SW 1271 (cell line): ENCODE measurements at regions not wholly inside any gene's neighbourhood (a gene's known extent, or its start where the extent isn't known, plus 50 kb on each side); places are given as distances from the start of the nearest gene placed in this dataset.
"Not testable (repeated sequence)": the region's sequence is repeated elsewhere in the genome, so short reads cannot be mapped to it uniquely, and the experiment has no call there.

Experiments used
- DNase-seq, 2 experiments: peaks; one replicate each; lab custom pipeline; 2025; lab: John Stamatoyannopoulos, UW

- DNase-seq: no peak
These were observed 71.1 kb downstream of the TRAM1L1 start for GRCh38 chr4:117014236-117014635.

- no peak for DNase-seq
These were observed 74.7 kb downstream of the TRAM1L1 start for GRCh38 chr4:117010671-117011070.

GRCh38 chr4:117001077-117001476 lies 84.3 kb downstream of the TRAM1L1 start:
- DNase-seq: no peak

GRCh38 chr4:116982656-116983055 lies 102.7 kb downstream of the TRAM1L1 start:
- DNase-seq: no peak

GRCh38 chr4:116980436-116980835 lies 104.9 kb downstream of the TRAM1L1 start:
- not testable (repeated sequence) for DNase-seq

- DNase-seq: no peak
These were observed 126.3 kb downstream of the TRAM1L1 start for GRCh38 chr4:116959045-116959444.

GRCh38 chr4:116953947-116954346 lies 131.4 kb downstream of the TRAM1L1 start:
- no peak for DNase-seq

- no peak for DNase-seq
These were observed 132.7 kb downstream of the TRAM1L1 start for GRCh38 chr4:116952530-116953136.

- no peak for DNase-seq
These were observed 135.5 kb downstream of the TRAM1L1 start for GRCh38 chr4:116949856-116950255.

GRCh38 chr4:116942315-116942714 lies 143.1 kb downstream of the TRAM1L1 start:
- DNase-seq: no peak

- no peak for DNase-seq
These were observed 155.0 kb downstream of the TRAM1L1 start for GRCh38 chr4:116930329-116930728.

- DNase-seq: no peak
These were observed 158.6 kb downstream of the TRAM1L1 start for GRCh38 chr4:116926631-116927295.

- DNase-seq: no peak
These were observed 159.4 kb downstream of the TRAM1L1 start for GRCh38 chr4:116925900-116926457.

- DNase-seq: no peak
These were observed 162.0 kb downstream of the TRAM1L1 start for GRCh38 chr4:116923389-116923788.

GRCh38 chr4:116913451-116913850 lies 171.9 kb downstream of the TRAM1L1 start:
- DNase-seq: no peak

GRCh38 chr4:116906758-116907157 lies 178.6 kb downstream of the TRAM1L1 start:
- no peak for DNase-seq

- DNase-seq: no peak
These were observed 185.8 kb downstream of the TRAM1L1 start for GRCh38 chr4:116899561-116899960.

- DNase-seq: no peak
These were observed 199.8 kb downstream of the TRAM1L1 start for GRCh38 chr4:116885579-116885978.

- no peak for DNase-seq
These were observed 202.9 kb downstream of the TRAM1L1 start for GRCh38 chr4:116882503-116882902.

- no peak for DNase-seq
These were observed 204.3 kb downstream of the TRAM1L1 start for GRCh38 chr4:116881077-116881476.

- DNase-seq: no peak
These were observed 204.8 kb downstream of the TRAM1L1 start for GRCh38 chr4:116880625-116881024.

- DNase-seq: no peak
These were observed 207.1 kb downstream of the TRAM1L1 start for GRCh38 chr4:116878280-116878679.

- DNase-seq: no peak
These were observed 208.3 kb downstream of the TRAM1L1 start for GRCh38 chr4:116877069-116877468.

- no peak for DNase-seq
These were observed 212.4 kb downstream of the TRAM1L1 start for GRCh38 chr4:116872941-116873340.
